ENCODE measurements at regions not wholly inside any gene's neighbourhood (a gene's known extent, or its start where the extent isn't known, plus 50 kb on each side); places are given as distances from the start of the nearest gene placed in this dataset.

- no peak overlapping the region for H3K4me3 ChIP-seq (ENCODE audit: low read depth in 1 of 3, low read length in 3 of 3)
- H3K9ac ChIP-seq (ENCODE audit: low read depth in 1 of 2, low read length in 2 of 2) = no peak overlapping the region
- H3K4me1 ChIP-seq (ENCODE audit: control insufficient read depth in 4 of 4, insufficient read depth in 4 of 4, low read length in 3 of 4) = peaks cover 0 to 19% (median 11%) of the 10 kb centered on the region in 4 donors
- TF ChIP-seq ZBTB33 (IDR thresholded peaks at IDR 0.05) (no peak), HNF4A (conservative IDR thresholded peaks at IDR 0.05) (no peak), RXRA (IDR thresholded peaks at IDR 0.05) (no peak), REST (IDR thresholded peaks at IDR 0.05) (no peak), MAX (IDR thresholded peaks at IDR 0.05) (no peak), RAD21 (IDR thresholded peaks at IDR 0.05) (no peak), SP1 (IDR thresholded peaks at IDR 0.05) (no peak), FOXA2 (IDR thresholded peaks at IDR 0.05) (no peak), YY1 (IDR thresholded peaks at IDR 0.05) (no peak), FOXA1 (IDR thresholded peaks at IDR 0.05) (no peak), TAF1 (conservative IDR thresholded peaks at IDR 0.05) (no peak), EGR1 (IDR thresholded peaks at IDR 0.05; ENCODE audit: low read depth in 2 of 2) (no peak), GABPA (IDR thresholded peaks at IDR 0.05 in 1 of 2, conservative IDR thresholded peaks at IDR 0.05 in 1 of 2) (no peak), JUND (IDR thresholded peaks at IDR 0.05) (no peak)
- TF ChIP-seq, protein P1, sequence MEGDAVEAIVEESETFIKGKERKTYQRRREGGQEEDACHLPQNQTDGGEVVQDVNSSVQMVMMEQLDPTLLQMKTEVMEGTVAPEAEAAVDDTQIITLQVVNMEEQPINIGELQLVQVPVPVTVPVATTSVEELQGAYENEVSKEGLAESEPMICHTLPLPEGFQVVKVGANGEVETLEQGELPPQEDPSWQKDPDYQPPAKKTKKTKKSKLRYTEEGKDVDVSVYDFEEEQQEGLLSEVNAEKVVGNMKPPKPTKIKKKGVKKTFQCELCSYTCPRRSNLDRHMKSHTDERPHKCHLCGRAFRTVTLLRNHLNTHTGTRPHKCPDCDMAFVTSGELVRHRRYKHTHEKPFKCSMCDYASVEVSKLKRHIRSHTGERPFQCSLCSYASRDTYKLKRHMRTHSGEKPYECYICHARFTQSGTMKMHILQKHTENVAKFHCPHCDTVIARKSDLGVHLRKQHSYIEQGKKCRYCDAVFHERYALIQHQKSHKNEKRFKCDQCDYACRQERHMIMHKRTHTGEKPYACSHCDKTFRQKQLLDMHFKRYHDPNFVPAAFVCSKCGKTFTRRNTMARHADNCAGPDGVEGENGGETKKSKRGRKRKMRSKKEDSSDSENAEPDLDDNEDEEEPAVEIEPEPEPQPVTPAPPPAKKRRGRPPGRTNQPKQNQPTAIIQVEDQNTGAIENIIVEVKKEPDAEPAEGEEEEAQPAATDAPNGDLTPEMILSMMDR (IDR thresholded peaks at IDR 0.05; ENCODE audit: low read depth, low read length, missing input control) = no peak
- TF ChIP-seq, protein P2, sequence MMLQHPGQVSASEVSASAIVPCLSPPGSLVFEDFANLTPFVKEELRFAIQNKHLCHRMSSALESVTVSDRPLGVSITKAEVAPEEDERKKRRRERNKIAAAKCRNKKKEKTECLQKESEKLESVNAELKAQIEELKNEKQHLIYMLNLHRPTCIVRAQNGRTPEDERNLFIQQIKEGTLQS (IDR thresholded peaks at IDR 0.05) = no peak
- H3K27ac ChIP-seq (ENCODE audit: low read depth in 1 of 2, low read length in 2 of 2) = no peak overlapping the region
- DNase-seq (ENCODE audit: low spot score) = no peak
- no peaks in the 10 kb centered on the region for H3K27me3 ChIP-seq (ENCODE audit: control insufficient read depth in 4 of 4, insufficient read depth in 4 of 4, low read length in 3 of 4)
- no peaks in the 10 kb centered on the region for H3K36me3 ChIP-seq (ENCODE audit: control insufficient read depth in 4 of 4, insufficient read depth in 3 of 4, low read depth in 1 of 4, low read length in 3 of 4)
- H3K9me3 ChIP-seq (ENCODE audit: control insufficient read depth in 4 of 4, low read length in 3 of 4) = no peaks in the 10 kb centered on the region
Measured at GRCh38 chr13:80442609-80443008, 101.7 kb upstream of the SPRY2 start.

DNA sequence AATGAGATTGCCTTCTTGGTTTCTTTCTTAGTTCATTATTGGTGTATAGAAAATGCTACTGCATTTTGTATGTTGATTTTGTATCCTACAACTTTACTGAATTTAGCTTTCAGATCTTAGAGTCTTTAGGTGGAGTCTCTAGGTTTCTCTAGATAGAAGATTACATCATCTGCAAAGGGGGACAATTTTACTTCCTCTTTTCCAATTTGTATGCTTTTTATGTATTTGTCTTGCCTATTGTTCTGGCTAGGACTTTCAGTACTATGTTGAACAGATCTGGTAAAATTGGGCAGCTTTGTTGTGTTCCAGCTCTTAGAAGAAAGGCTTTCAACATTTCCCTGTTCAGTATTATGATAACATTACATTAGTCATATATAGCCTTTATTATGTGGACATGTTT, 101.0 kb upstream of the SPRY2 start:
- TF ChIP-seq, protein P1 (IDR thresholded peaks at IDR 0.05; ENCODE audit: low read depth, low read length, missing input control) = no peak
- TF ChIP-seq FOXA2 (IDR thresholded peaks at IDR 0.05) (no peak), HNF4G (IDR thresholded peaks at IDR 0.05) (no peak)
- TF ChIP-seq, protein P2 (IDR thresholded peaks at IDR 0.05) = no peak
- no peak overlapping the region for H3K4me3 ChIP-seq (ENCODE audit: low read depth in 1 of 3, low read length in 3 of 3)
- no peak overlapping the region for H3K27ac ChIP-seq (ENCODE audit: low read depth in 1 of 2, low read length in 2 of 2)
- no peaks in the 10 kb centered on the region for H3K36me3 ChIP-seq (ENCODE audit: control insufficient read depth in 4 of 4, insufficient read depth in 3 of 4, low read depth in 1 of 4, low read length in 3 of 4)
- no peak overlapping the region for H3K9ac ChIP-seq (ENCODE audit: low read depth in 1 of 2, low read length in 2 of 2)
- peaks cover 0 to 17% (median 11%) of the 10 kb centered on the region in 4 donors for H3K4me1 ChIP-seq (ENCODE audit: control insufficient read depth in 4 of 4, insufficient read depth in 4 of 4, low read length in 3 of 4)
- H3K9me3 ChIP-seq (ENCODE audit: control insufficient read depth in 4 of 4, low read length in 3 of 4) = no peaks in the 10 kb centered on the region
- no peak for DNase-seq (ENCODE audit: low spot score)
- no peaks in the 10 kb centered on the region for H3K27me3 ChIP-seq (ENCODE audit: control insufficient read depth in 4 of 4, insufficient read depth in 4 of 4, low read length in 3 of 4)
